Astrocyte (in vitro differentiated cells and primary cell): ENCODE measurements at regions not wholly inside any gene's neighbourhood (a gene's known extent, or its start where the extent isn't known, plus 50 kb on each side); places are given as distances from the start of the nearest gene placed in this dataset.

Source experiments
- CTCF ChIP-seq: IDR thresholded peaks from 2 replicates; pipeline ENCODE4 v1.5.1; 2011; ENCODE audit warnings: low read depth, mild to moderate bottlenecking, inconsistent platforms, low read length, moderate library complexity; ENCODE audit not compliant: insufficient read depth
- EZH2 ChIP-seq: IDR thresholded peaks from 2 replicates; pipeline ENCODE4 v1.6.1; 2012; ENCODE audit warnings: mild to moderate bottlenecking, low read length, inconsistent platforms; ENCODE audit not compliant: insufficient read depth

GRCh38 chr5:51644976-51645375 lies 261.7 kb downstream of the ISL1 start:
- no peak for TF ChIP-seq CTCF
- no peak for TF ChIP-seq EZH2
